T1000 (cell line): ENCODE measurements at regions not wholly inside any gene's neighbourhood (a gene's known extent, or its start where the extent isn't known, plus 50 kb on each side); places are given as distances from the start of the nearest gene placed in this dataset.
"Not testable (repeated sequence)": the region's sequence is repeated elsewhere in the genome, so short reads cannot be mapped to it uniquely, and the experiment has no call there.

Experiments
- DNase-seq: peaks from one replicate; lab custom pipeline; 2025; ENCODE audit warnings: mixed read lengths; lab: John Stamatoyannopoulos, UW

- no peak for DNase-seq
Measured at GRCh38 chr15:35209838-35210237, 124.7 kb upstream of the NANOGP8 start.

- no peak for DNase-seq
Measured at GRCh38 chr15:35208353-35208752, 123.3 kb upstream of the NANOGP8 start.

GRCh38 chr15:35206060-35206675 is 121.1 kb upstream of the NANOGP8 start:
- no peak for DNase-seq

GRCh38 chr15:35198197-35198596 is 113.1 kb upstream of the NANOGP8 start:
- no peak for DNase-seq

GRCh38 chr15:35197754-35198153 is 112.7 kb upstream of the NANOGP8 start:
- DNase-seq, result no peak

GRCh38 chr15:35197306-35197705 is 112.2 kb upstream of the NANOGP8 start:
- no peak for DNase-seq

- DNase-seq, result no peak
Measured at GRCh38 chr15:35196273-35196672, 111.2 kb upstream of the NANOGP8 start.

- DNase-seq, result no peak
Measured at GRCh38 chr15:35195649-35196048, 110.6 kb upstream of the NANOGP8 start.

GRCh38 chr15:35195031-35195430 is 109.9 kb upstream of the NANOGP8 start:
- no peak for DNase-seq

- no peak for DNase-seq
Measured at GRCh38 chr15:35194296-35194695, 109.2 kb upstream of the NANOGP8 start.

GRCh38 chr15:35191783-35192182 is 106.7 kb upstream of the NANOGP8 start:
- DNase-seq, result no peak

GRCh38 chr15:35186346-35186745 is 101.3 kb upstream of the NANOGP8 start:
- DNase-seq, result no peak

- DNase-seq, result no peak
Measured at GRCh38 chr15:35184646-35185045, 99.6 kb upstream of the NANOGP8 start.

- DNase-seq, result no peak
Measured at GRCh38 chr15:35182841-35183479, 97.9 kb upstream of the NANOGP8 start.

GRCh38 chr15:35181538-35181937 is 96.4 kb upstream of the NANOGP8 start:
- DNase-seq, result no peak

- no peak for DNase-seq
Measured at GRCh38 chr15:35179739-35180138, 94.6 kb upstream of the NANOGP8 start.

GRCh38 chr15:35178186-35178585 is 93.1 kb upstream of the NANOGP8 start:
- not testable (repeated sequence) for DNase-seq

GRCh38 chr15:35174948-35175347 is 89.9 kb upstream of the NANOGP8 start:
- no peak for DNase-seq

- no peak for DNase-seq
Measured at GRCh38 chr15:35173444-35174118, 88.5 kb upstream of the NANOGP8 start.

- DNase-seq, result no peak
Measured at GRCh38 chr15:35170207-35170606, 85.1 kb upstream of the NANOGP8 start.

GRCh38 chr15:35168464-35168863 is 83.4 kb upstream of the NANOGP8 start:
- DNase-seq, result peak; percentile 5

GRCh38 chr15:35167675-35168074 is 82.6 kb upstream of the NANOGP8 start:
- DNase-seq, result no peak

GRCh38 chr15:35166730-35167359 is 81.8 kb upstream of the NANOGP8 start:
- DNase-seq, result no peak
